ENCODE measurements at regions not wholly inside any gene's neighbourhood (a gene's known extent, or its start where the extent isn't known, plus 50 kb on each side); places are given as distances from the start of the nearest gene placed in this dataset.

DNA sequence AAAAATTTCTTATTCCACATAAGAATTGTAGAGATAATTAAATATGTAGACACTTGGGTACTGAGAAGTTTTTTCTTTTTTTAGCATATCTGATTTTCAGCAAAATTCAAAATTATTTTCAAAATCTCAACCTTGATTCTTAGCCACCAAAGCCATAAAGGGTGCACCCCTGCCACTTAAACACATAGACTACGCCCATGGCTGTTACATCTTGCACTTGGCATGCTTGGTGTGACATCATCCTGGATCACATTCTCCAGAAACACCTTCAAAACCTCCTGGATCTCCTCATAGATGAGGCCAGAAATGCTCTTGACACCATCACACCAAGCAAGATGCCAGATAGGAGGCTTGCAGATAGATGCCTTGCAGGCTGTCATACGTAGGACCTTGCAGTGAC, 89.1 kb upstream of the KLF14 start:
- no peaks in the 10 kb centered on the region for H3K4me1 ChIP-seq
- TF ChIP-seq POLR2A (IDR thresholded peaks at IDR 0.05) = no peak
- TF ChIP-seq, protein P1, sequence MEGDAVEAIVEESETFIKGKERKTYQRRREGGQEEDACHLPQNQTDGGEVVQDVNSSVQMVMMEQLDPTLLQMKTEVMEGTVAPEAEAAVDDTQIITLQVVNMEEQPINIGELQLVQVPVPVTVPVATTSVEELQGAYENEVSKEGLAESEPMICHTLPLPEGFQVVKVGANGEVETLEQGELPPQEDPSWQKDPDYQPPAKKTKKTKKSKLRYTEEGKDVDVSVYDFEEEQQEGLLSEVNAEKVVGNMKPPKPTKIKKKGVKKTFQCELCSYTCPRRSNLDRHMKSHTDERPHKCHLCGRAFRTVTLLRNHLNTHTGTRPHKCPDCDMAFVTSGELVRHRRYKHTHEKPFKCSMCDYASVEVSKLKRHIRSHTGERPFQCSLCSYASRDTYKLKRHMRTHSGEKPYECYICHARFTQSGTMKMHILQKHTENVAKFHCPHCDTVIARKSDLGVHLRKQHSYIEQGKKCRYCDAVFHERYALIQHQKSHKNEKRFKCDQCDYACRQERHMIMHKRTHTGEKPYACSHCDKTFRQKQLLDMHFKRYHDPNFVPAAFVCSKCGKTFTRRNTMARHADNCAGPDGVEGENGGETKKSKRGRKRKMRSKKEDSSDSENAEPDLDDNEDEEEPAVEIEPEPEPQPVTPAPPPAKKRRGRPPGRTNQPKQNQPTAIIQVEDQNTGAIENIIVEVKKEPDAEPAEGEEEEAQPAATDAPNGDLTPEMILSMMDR (IDR thresholded peaks at IDR 0.05) = no peak
- H3K27me3 ChIP-seq = no peaks in the 10 kb centered on the region
- intact Hi-C loops (cut with DNase I; ENCODE audit: low total_unique reads) = no loop called here
- H3K4me3 ChIP-seq = no peak overlapping the region
- no peak overlapping the region for H3K27ac ChIP-seq
- no peak for DNase-seq
- peaks cover 0 to 17% of the 10 kb centered on the region in 2 donors for H3K9me3 ChIP-seq
- no peaks in the 10 kb centered on the region for H3K36me3 ChIP-seq

DNA sequence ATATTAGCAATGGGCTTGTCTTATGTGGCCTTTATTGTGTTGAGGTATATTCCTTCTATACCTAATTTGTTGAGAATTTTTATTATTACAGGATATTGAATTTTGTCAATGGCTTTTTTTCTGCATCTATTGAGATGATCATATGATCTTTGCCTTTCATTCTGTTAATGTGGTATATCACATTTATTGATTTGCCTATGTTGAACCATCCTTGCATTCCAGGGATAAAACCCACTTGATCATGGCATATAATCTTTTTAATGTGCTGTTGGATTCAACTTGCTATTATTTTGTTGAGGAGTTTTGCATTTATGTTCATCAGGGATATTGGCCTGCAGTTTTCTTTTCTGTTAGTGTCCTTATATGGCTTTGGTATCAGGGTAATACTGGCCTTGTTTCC, 91.8 kb upstream of the KLF14 start:
- H3K9me3 ChIP-seq = peaks cover 0 to 17% of the 10 kb centered on the region in 2 donors
- H3K36me3 ChIP-seq = no peaks in the 10 kb centered on the region
- TF ChIP-seq POLR2A (IDR thresholded peaks at IDR 0.05) = no peak
- TF ChIP-seq, protein P1 (IDR thresholded peaks at IDR 0.05) = no peak
- intact Hi-C loops (cut with DNase I; ENCODE audit: low total_unique reads) = no loop called here
- no peak for DNase-seq
- H3K27ac ChIP-seq = no peak overlapping the region
- no peak overlapping the region for H3K4me3 ChIP-seq
- H3K27me3 ChIP-seq = no peaks in the 10 kb centered on the region
- H3K4me1 ChIP-seq = no peaks in the 10 kb centered on the region

DNA sequence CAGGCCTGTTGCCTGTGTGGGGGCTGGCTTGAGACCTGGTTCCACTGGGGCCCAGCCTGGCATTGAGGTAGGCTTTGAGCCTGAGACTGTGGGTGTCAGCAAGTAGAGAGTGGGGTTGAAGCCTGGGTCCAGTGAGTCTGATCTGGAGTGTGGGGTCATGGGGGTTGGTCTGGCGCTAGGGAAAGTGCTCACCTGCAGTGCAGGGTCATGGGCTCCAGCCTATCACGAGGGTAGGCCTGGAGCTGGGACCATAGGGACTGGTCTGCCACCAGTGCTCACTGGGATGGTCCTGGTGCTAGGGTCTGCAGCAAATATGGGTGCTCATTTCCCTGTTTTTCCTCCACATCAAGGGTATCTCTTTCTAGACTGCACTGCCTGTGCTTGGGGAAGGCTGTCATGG, 95.4 kb upstream of the KLF14 start:
- Histone ChIP-seq H3K27ac (no peak overlapping the region), H3K27me3 (no peaks in the 10 kb centered on the region), H3K9me3 (peaks cover 0 to 17% of the 10 kb centered on the region in 2 donors), H3K4me3 (no peak overlapping the region), H3K4me1 (no peaks in the 10 kb centered on the region), H3K36me3 (no peaks in the 10 kb centered on the region)
- TF ChIP-seq, protein P1 (IDR thresholded peaks at IDR 0.05) = no peak
- TF ChIP-seq POLR2A (IDR thresholded peaks at IDR 0.05) = no peak
- intact Hi-C loops (cut with DNase I; ENCODE audit: low total_unique reads) = no loop called here
- DNase-seq = no peak

DNA sequence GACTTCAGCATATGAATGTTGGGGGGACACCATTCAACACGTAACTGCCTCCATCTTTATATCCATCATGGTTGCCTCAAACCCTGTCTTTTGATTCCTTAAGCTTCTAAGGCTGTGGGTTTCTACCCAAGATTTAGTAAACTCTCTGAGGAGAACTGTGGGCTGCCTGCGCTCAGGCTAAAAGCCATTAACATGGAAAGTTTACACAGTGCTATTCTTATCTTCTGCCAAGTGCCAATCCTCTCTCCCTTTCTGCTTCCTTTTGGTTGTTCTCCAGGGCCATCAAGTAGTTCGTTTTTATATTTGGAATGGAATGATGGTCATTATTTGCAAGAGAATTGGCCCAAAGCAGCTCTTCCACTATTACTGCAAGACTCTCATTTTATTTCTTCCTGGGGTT, 97.3 kb upstream of the KLF14 start:
- Histone ChIP-seq H3K27ac (no peak overlapping the region), H3K27me3 (no peaks in the 10 kb centered on the region), H3K9me3 (peaks cover 0 to 4% of the 10 kb centered on the region in 2 donors), H3K36me3 (no peaks in the 10 kb centered on the region), H3K4me3 (no peak overlapping the region), H3K4me1 (no peaks in the 10 kb centered on the region)
- DNase-seq = no peak
- intact Hi-C loops (cut with DNase I; ENCODE audit: low total_unique reads) = no loop called here
- TF ChIP-seq, protein P1 (IDR thresholded peaks at IDR 0.05) = no peak
- no peak for TF ChIP-seq POLR2A (IDR thresholded peaks at IDR 0.05)

DNA sequence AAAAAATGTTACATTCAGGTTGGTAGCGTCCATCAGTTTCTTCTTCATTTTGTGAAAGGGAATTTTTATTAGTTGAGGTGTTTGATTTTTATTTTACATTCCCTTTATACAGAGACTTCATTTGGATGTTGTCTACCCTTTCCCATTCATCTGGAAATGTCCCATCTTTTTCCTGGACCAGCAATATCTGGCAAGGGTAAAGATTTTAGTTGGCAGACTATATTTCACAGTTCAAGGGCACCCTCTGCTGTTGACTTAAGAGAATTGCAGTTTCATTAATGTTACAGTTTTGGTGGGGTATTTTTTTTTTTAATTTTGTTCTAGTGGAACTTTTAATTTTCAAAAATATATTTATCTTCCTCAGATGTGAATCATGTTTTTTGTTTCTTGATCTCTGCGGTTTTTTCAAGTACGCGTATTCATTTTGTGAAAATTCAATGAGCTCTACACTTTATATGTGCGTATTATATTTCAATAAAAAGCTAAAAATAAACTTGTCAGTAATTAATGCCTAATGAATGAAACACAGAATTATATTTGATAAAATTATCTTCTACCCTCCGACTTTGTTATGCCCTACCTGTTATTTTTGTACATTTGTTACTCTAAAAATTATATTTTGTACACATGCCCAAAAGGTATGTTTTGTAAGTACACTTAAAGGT, 97.9 kb upstream of the KLF14 start:
- Histone ChIP-seq H3K9me3 (no peaks in the 10 kb centered on the region), H3K4me3 (no peak overlapping the region), H3K27me3 (no peaks in the 10 kb centered on the region), H3K27ac (no peak overlapping the region), H3K36me3 (no peaks in the 10 kb centered on the region), H3K4me1 (no peaks in the 10 kb centered on the region)
- intact Hi-C loops (cut with DNase I; ENCODE audit: low total_unique reads) = no loop called here
- TF ChIP-seq, protein P1 (IDR thresholded peaks at IDR 0.05) = peak; percentile 61 to 74 (median 64)
- no peak for TF ChIP-seq POLR2A (IDR thresholded peaks at IDR 0.05)
- DNase-seq = no peak
